ENCODE measurements at regions not wholly inside any gene's neighbourhood (a gene's known extent, or its start where the extent isn't known, plus 50 kb on each side); places are given as distances from the start of the nearest gene placed in this dataset.
"Not testable (repeated sequence)": the region's sequence is repeated elsewhere in the genome, so short reads cannot be mapped to it uniquely, and the experiment has no call there.

- Histone ChIP-seq H3K9ac (ENCODE audit: low read depth in 1 of 2, low read length in 2 of 2) (no peak overlapping the region), H3K27me3 (ENCODE audit: control insufficient read depth in 2 of 2, insufficient read depth in 2 of 2, low read length in 2 of 2) (no peaks in the 10 kb centered on the region), H3K4me1 (ENCODE audit: control insufficient read depth in 2 of 2, insufficient read depth in 2 of 2, low read length in 2 of 2) (no peaks in the 10 kb centered on the region), H3K27ac (ENCODE audit: low read depth in 2 of 2, low read length in 2 of 2) (no peak overlapping the region), H3K9me3 (ENCODE audit: control insufficient read depth in 2 of 2, low read length in 2 of 2) (no peaks in the 10 kb centered on the region), H3K4me3 (ENCODE audit: low read length in 2 of 2) (no peak overlapping the region), H3K36me3 (ENCODE audit: control insufficient read depth in 2 of 2, insufficient read depth in 2 of 2, low read length in 2 of 2) (no peaks in the 10 kb centered on the region)
These were observed 787.3 kb downstream of the EDEM1 start for GRCh38 chr3:5974630-5975322.

GRCh38 chr3:5977331-5977730, 789.8 kb downstream of the EDEM1 start:
- Histone ChIP-seq H3K4me1 (ENCODE audit: control insufficient read depth in 2 of 2, insufficient read depth in 2 of 2, low read length in 2 of 2) (no peaks in the 10 kb centered on the region), H3K9me3 (ENCODE audit: control insufficient read depth in 2 of 2, low read length in 2 of 2) (no peaks in the 10 kb centered on the region), H3K36me3 (ENCODE audit: control insufficient read depth in 2 of 2, insufficient read depth in 2 of 2, low read length in 2 of 2) (no peaks in the 10 kb centered on the region), H3K27ac (ENCODE audit: low read depth in 2 of 2, low read length in 2 of 2) (no peak overlapping the region), H3K9ac (ENCODE audit: low read depth in 1 of 2, low read length in 2 of 2) (no peak overlapping the region), H3K4me3 (ENCODE audit: low read length in 2 of 2) (no peak overlapping the region), H3K27me3 (ENCODE audit: control insufficient read depth in 2 of 2, insufficient read depth in 2 of 2, low read length in 2 of 2) (no peaks in the 10 kb centered on the region)

GRCh38 chr3:5980475-5980874, 793.0 kb downstream of the EDEM1 start:
- H3K27ac ChIP-seq (ENCODE audit: low read depth in 2 of 2, low read length in 2 of 2): no peak overlapping the region
- H3K4me3 ChIP-seq (ENCODE audit: low read length in 2 of 2): no peak overlapping the region
- H3K9me3 ChIP-seq (ENCODE audit: control insufficient read depth in 2 of 2, low read length in 2 of 2): no peaks in the 10 kb centered on the region
- H3K4me1 ChIP-seq (ENCODE audit: control insufficient read depth in 2 of 2, insufficient read depth in 2 of 2, low read length in 2 of 2): no peaks in the 10 kb centered on the region
- H3K9ac ChIP-seq (ENCODE audit: low read depth in 1 of 2, low read length in 2 of 2): no peak overlapping the region
- H3K36me3 ChIP-seq (ENCODE audit: control insufficient read depth in 2 of 2, insufficient read depth in 2 of 2, low read length in 2 of 2): no peaks in the 10 kb centered on the region
- H3K27me3 ChIP-seq (ENCODE audit: control insufficient read depth in 2 of 2, insufficient read depth in 2 of 2, low read length in 2 of 2): no peaks in the 10 kb centered on the region

- no peak overlapping the region for H3K4me3 ChIP-seq (ENCODE audit: low read length in 2 of 2)
- H3K4me1 ChIP-seq (ENCODE audit: control insufficient read depth in 2 of 2, insufficient read depth in 2 of 2, low read length in 2 of 2): no peaks in the 10 kb centered on the region
These were observed 807.1 kb downstream of the EDEM1 start for GRCh38 chr3:5994651-5995050.

GRCh38 chr3:6018456-6018855, 830.9 kb downstream of the EDEM1 start:
- Histone ChIP-seq H3K27me3 (ENCODE audit: control insufficient read depth in 2 of 2, insufficient read depth in 2 of 2, low read length in 2 of 2) (no peaks in the 10 kb centered on the region), H3K4me3 (ENCODE audit: low read length in 2 of 2) (no peak overlapping the region), H3K4me1 (ENCODE audit: control insufficient read depth in 2 of 2, insufficient read depth in 2 of 2, low read length in 2 of 2) (no peaks in the 10 kb centered on the region), H3K36me3 (ENCODE audit: control insufficient read depth in 2 of 2, insufficient read depth in 2 of 2, low read length in 2 of 2) (no peaks in the 10 kb centered on the region), H3K9me3 (ENCODE audit: control insufficient read depth in 2 of 2, low read length in 2 of 2) (no peaks in the 10 kb centered on the region), H3K9ac (ENCODE audit: low read depth in 1 of 2, low read length in 2 of 2) (no peak overlapping the region), H3K27ac (ENCODE audit: low read depth in 2 of 2, low read length in 2 of 2) (no peak overlapping the region)

More at GRCh38 chr3:5994651-5995050, 807.1 kb downstream of the EDEM1 start:
- Histone ChIP-seq H3K9me3 (ENCODE audit: control insufficient read depth in 2 of 2, low read length in 2 of 2) (no peaks in the 10 kb centered on the region), H3K9ac (ENCODE audit: low read depth in 1 of 2, low read length in 2 of 2) (no peak overlapping the region), H3K27ac (ENCODE audit: low read depth in 2 of 2, low read length in 2 of 2) (no peak overlapping the region), H3K36me3 (ENCODE audit: control insufficient read depth in 2 of 2, insufficient read depth in 2 of 2, low read length in 2 of 2) (no peaks in the 10 kb centered on the region), H3K27me3 (ENCODE audit: control insufficient read depth in 2 of 2, insufficient read depth in 2 of 2, low read length in 2 of 2) (no peaks in the 10 kb centered on the region)

- H3K9ac ChIP-seq (ENCODE audit: low read depth in 1 of 2, low read length in 2 of 2): no peak overlapping the region
- no peak overlapping the region for H3K27ac ChIP-seq (ENCODE audit: low read depth in 2 of 2, low read length in 2 of 2)
- H3K36me3 ChIP-seq (ENCODE audit: control insufficient read depth in 2 of 2, insufficient read depth in 2 of 2, low read length in 2 of 2): no peaks in the 10 kb centered on the region
- H3K27me3 ChIP-seq (ENCODE audit: control insufficient read depth in 2 of 2, insufficient read depth in 2 of 2, low read length in 2 of 2): no peaks in the 10 kb centered on the region
- H3K9me3 ChIP-seq (ENCODE audit: control insufficient read depth in 2 of 2, low read length in 2 of 2): no peaks in the 10 kb centered on the region
- H3K4me1 ChIP-seq (ENCODE audit: control insufficient read depth in 2 of 2, insufficient read depth in 2 of 2, low read length in 2 of 2): no peaks in the 10 kb centered on the region
- H3K4me3 ChIP-seq (ENCODE audit: low read length in 2 of 2): no peak overlapping the region
These were observed 835.1 kb downstream of the EDEM1 start for GRCh38 chr3:6022621-6023020.

GRCh38 chr3:6025032-6025431, 835.9 kb upstream of the GRM7 start:
- no peaks in the 10 kb centered on the region for H3K27me3 ChIP-seq (ENCODE audit: control insufficient read depth in 2 of 2, insufficient read depth in 2 of 2, low read length in 2 of 2)
- H3K36me3 ChIP-seq (ENCODE audit: control insufficient read depth in 2 of 2, insufficient read depth in 2 of 2, low read length in 2 of 2): no peaks in the 10 kb centered on the region
- H3K9me3 ChIP-seq (ENCODE audit: control insufficient read depth in 2 of 2, low read length in 2 of 2): no peaks in the 10 kb centered on the region
- no peak overlapping the region for H3K4me3 ChIP-seq (ENCODE audit: low read length in 2 of 2)
- no peaks in the 10 kb centered on the region for H3K4me1 ChIP-seq (ENCODE audit: control insufficient read depth in 2 of 2, insufficient read depth in 2 of 2, low read length in 2 of 2)
- H3K9ac ChIP-seq (ENCODE audit: low read depth in 1 of 2, low read length in 2 of 2): no peak overlapping the region
- H3K27ac ChIP-seq (ENCODE audit: low read depth in 2 of 2, low read length in 2 of 2): no peak overlapping the region

- H3K9ac ChIP-seq (ENCODE audit: low read depth in 1 of 2, low read length in 2 of 2); H3K27me3 ChIP-seq (ENCODE audit: control insufficient read depth in 2 of 2, insufficient read depth in 2 of 2, low read length in 2 of 2); H3K4me1 ChIP-seq (ENCODE audit: control insufficient read depth in 2 of 2, insufficient read depth in 2 of 2, low read length in 2 of 2); H3K36me3 ChIP-seq (ENCODE audit: control insufficient read depth in 2 of 2, insufficient read depth in 2 of 2, low read length in 2 of 2); H3K9me3 ChIP-seq (ENCODE audit: control insufficient read depth in 2 of 2, low read length in 2 of 2); H3K4me3 ChIP-seq (ENCODE audit: low read length in 2 of 2); H3K27ac ChIP-seq (ENCODE audit: low read depth in 2 of 2, low read length in 2 of 2): not testable (repeated sequence)
These were observed 830.3 kb upstream of the GRM7 start for GRCh38 chr3:6030648-6031047.

GRCh38 chr3:6035626-6036025, 825.3 kb upstream of the GRM7 start:
- no peak overlapping the region for H3K4me3 ChIP-seq (ENCODE audit: low read length in 2 of 2)
- H3K9ac ChIP-seq (ENCODE audit: low read depth in 1 of 2, low read length in 2 of 2): no peak overlapping the region
- no peaks in the 10 kb centered on the region for H3K27me3 ChIP-seq (ENCODE audit: control insufficient read depth in 2 of 2, insufficient read depth in 2 of 2, low read length in 2 of 2)
- H3K9me3 ChIP-seq (ENCODE audit: control insufficient read depth in 2 of 2, low read length in 2 of 2): no peaks in the 10 kb centered on the region
- no peak overlapping the region for H3K27ac ChIP-seq (ENCODE audit: low read depth in 2 of 2, low read length in 2 of 2)
- no peaks in the 10 kb centered on the region for H3K4me1 ChIP-seq (ENCODE audit: control insufficient read depth in 2 of 2, insufficient read depth in 2 of 2, low read length in 2 of 2)
- H3K36me3 ChIP-seq (ENCODE audit: control insufficient read depth in 2 of 2, insufficient read depth in 2 of 2, low read length in 2 of 2): no peaks in the 10 kb centered on the region

- Histone ChIP-seq H3K4me3 (ENCODE audit: low read length in 2 of 2) (no peak overlapping the region), H3K9ac (ENCODE audit: low read depth in 1 of 2, low read length in 2 of 2) (no peak overlapping the region), H3K9me3 (ENCODE audit: control insufficient read depth in 2 of 2, low read length in 2 of 2) (no peaks in the 10 kb centered on the region), H3K27ac (ENCODE audit: low read depth in 2 of 2, low read length in 2 of 2) (no peak overlapping the region), H3K36me3 (ENCODE audit: control insufficient read depth in 2 of 2, insufficient read depth in 2 of 2, low read length in 2 of 2) (no peaks in the 10 kb centered on the region), H3K4me1 (ENCODE audit: control insufficient read depth in 2 of 2, insufficient read depth in 2 of 2, low read length in 2 of 2) (no peaks in the 10 kb centered on the region), H3K27me3 (ENCODE audit: control insufficient read depth in 2 of 2, insufficient read depth in 2 of 2, low read length in 2 of 2) (no peaks in the 10 kb centered on the region)
These were observed 820.9 kb upstream of the GRM7 start for GRCh38 chr3:6039971-6040370.

GRCh38 chr3:6041894-6042293, 819.0 kb upstream of the GRM7 start:
- H3K4me3 ChIP-seq (ENCODE audit: low read length in 2 of 2): no peak overlapping the region
- no peak overlapping the region for H3K27ac ChIP-seq (ENCODE audit: low read depth in 2 of 2, low read length in 2 of 2)

More at GRCh38 chr3:6041894-6042293, 819.0 kb upstream of the GRM7 start:
- Histone ChIP-seq H3K36me3 (ENCODE audit: control insufficient read depth in 2 of 2, insufficient read depth in 2 of 2, low read length in 2 of 2) (no peaks in the 10 kb centered on the region), H3K4me1 (ENCODE audit: control insufficient read depth in 2 of 2, insufficient read depth in 2 of 2, low read length in 2 of 2) (no peaks in the 10 kb centered on the region), H3K9ac (ENCODE audit: low read depth in 1 of 2, low read length in 2 of 2) (no peak overlapping the region), H3K27me3 (ENCODE audit: control insufficient read depth in 2 of 2, insufficient read depth in 2 of 2, low read length in 2 of 2) (no peaks in the 10 kb centered on the region), H3K9me3 (ENCODE audit: control insufficient read depth in 2 of 2, low read length in 2 of 2) (no peaks in the 10 kb centered on the region)

Measured in mucosa of rectum (tissue), 2 donors.